Uterus (tissue), 3 donors: ENCODE measurements at regions not wholly inside any gene's neighbourhood (a gene's known extent, or its start where the extent isn't known, plus 50 kb on each side); places are given as distances from the start of the nearest gene placed in this dataset. TPM values are rescaled to one million over a fixed set of nuclear protein-coding genes. Genes with fewer than 3 reads are reported as not detected.

ENCODE experiments used
- DNase-seq, 2 donors: peaks; one replicate each; pipeline ENCODE4 v3.0.0-alpha.2; 2019 to 2020
- H3K27ac ChIP-seq, 2 donors: fragments of 200-600 bp; sonication (generic); 1 replicate in 1 of 2; 2 replicates in 1 of 2; pipeline ENCODE4 v1.5.1; 2016 to 2018
- H3K27me3 ChIP-seq, 2 donors: fragments of 200-600 bp; sonication (generic); one replicate each; pipeline ENCODE4 v1.5.1; 2018 to 2019; ENCODE audit warnings: control low read depth in 1 of 2
- H3K36me3 ChIP-seq, 2 donors: fragments of 200-600 bp; sonication (generic); one replicate each; pipeline ENCODE4 v1.5.1; 2019; ENCODE audit warnings: control low read depth in 1 of 2
- H3K4me1 ChIP-seq, 2 donors: fragments of 200-600 bp; sonication (generic); one replicate each; pipeline ENCODE4 v1.5.1; 2018 to 2019; ENCODE audit warnings: control low read depth in 1 of 2
- H3K4me3 ChIP-seq, 2 donors: fragments of 200-600 bp; sonication (generic); 1 replicate in 1 of 2; 2 replicates in 1 of 2; pipeline ENCODE4 v1.5.1; 2018 to 2019; ENCODE audit warnings: mild to moderate bottlenecking in 1 of 2
- H3K9me3 ChIP-seq, 2 donors: fragments of 200-600 bp; sonication (generic); one replicate each; pipeline ENCODE4 v1.5.1; 2019; ENCODE audit warnings: control low read depth in 1 of 2
- POLR2A ChIP-seq, 2 donors: fragments of 450-650 bp; IDR thresholded peaks; one replicate each; pipeline ENCODE4 v1.6.1; 2016; ENCODE audit warnings: antibody characterized with exemption in 2 of 2, mild to moderate bottlenecking in 1 of 2, moderate library complexity in 1 of 2
- intact Hi-C: fragments of 100-400 bp; cut with DNase I; formaldehyde crosslinking; loops from one replicate; pipeline ENCODE4 v1.15.1; 2023; ENCODE audit warnings: low total_unique reads
- small RNA-seq: library from RNA; depleted of rRNA; stranded (forward); fragments of <200 nt; gene quantifications from one replicate; pipeline ENCODE3, GENCODE V24; 2016
- TF ChIP-seq, protein P1 (sequence below), 4 experiments: fragments of 200-600 bp in 2 of 4; fragments of 450-650 bp in 2 of 4; sonication (generic) in 2 of 4; IDR thresholded peaks; one replicate each; pipeline ENCODE4 v1.5.1; 2016 to 2019; ENCODE audit warnings: antibody characterized with exemption in 4 of 4, mild to moderate bottlenecking in 2 of 4, moderate library complexity in 1 of 4
- donor health status: DM: yes; HTN: yes; CAD: no.

DNA sequence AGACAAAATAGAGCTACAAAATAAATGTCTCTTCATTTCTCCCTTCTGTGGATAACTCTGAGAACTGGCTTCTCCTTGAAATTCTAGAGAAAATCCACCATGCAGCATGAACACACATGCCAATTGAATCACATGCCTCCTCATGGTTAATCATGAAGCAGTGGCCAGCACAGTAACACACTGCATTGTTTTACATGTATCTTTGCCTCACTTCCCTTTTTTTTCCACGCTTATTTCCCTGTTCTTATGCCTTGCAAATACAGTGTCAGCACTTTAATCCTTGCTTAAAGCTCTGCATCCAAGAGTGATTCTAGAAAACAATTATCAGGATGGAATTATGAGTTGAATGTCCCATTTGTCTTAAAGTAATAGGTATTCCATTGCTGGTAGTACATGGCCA is 50.3 kb upstream of the ZBTB7C start:
- DNase-seq: no peak
- H3K36me3 ChIP-seq: no peaks in the 10 kb centered on the region
- H3K27me3 ChIP-seq: no peaks in the 10 kb centered on the region
- H3K4me1 ChIP-seq: no peaks in the 10 kb centered on the region
- H3K9me3 ChIP-seq: no peaks in the 10 kb centered on the region
- intact Hi-C loops: no loop called here
- no peak for TF ChIP-seq POLR2A (IDR thresholded peaks at IDR 0.05)
- TF ChIP-seq, protein P1, sequence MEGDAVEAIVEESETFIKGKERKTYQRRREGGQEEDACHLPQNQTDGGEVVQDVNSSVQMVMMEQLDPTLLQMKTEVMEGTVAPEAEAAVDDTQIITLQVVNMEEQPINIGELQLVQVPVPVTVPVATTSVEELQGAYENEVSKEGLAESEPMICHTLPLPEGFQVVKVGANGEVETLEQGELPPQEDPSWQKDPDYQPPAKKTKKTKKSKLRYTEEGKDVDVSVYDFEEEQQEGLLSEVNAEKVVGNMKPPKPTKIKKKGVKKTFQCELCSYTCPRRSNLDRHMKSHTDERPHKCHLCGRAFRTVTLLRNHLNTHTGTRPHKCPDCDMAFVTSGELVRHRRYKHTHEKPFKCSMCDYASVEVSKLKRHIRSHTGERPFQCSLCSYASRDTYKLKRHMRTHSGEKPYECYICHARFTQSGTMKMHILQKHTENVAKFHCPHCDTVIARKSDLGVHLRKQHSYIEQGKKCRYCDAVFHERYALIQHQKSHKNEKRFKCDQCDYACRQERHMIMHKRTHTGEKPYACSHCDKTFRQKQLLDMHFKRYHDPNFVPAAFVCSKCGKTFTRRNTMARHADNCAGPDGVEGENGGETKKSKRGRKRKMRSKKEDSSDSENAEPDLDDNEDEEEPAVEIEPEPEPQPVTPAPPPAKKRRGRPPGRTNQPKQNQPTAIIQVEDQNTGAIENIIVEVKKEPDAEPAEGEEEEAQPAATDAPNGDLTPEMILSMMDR (IDR thresholded peaks at IDR 0.05): no peak
- no peak overlapping the region for H3K4me3 ChIP-seq
- no peak overlapping the region for H3K27ac ChIP-seq

DNA sequence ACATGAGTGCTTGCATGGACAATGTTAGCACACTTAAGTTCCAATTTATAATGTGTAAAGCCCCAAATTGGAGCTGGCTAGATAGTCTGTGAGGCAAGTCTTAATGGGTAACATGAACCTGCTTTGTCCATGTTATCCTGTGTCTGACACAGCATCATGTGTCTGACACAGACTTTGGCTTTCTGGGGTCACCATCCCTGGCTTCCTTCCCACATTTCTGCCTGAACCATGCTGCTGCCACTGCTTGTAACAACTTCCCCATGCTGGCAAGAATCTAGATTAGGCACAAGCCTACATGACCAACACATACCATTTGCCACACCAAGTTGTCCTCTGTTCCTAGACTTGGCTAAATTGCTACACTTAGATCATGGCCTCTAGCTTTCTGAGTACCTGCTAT is 49.8 kb upstream of the ZBTB7C start:
- DNase-seq: no peak
- intact Hi-C loops: no loop called here

More for the DNA sequence above, 49.8 kb upstream of the ZBTB7C start:
- TF ChIP-seq, protein P1 (IDR thresholded peaks at IDR 0.05): no peak
- no peak for TF ChIP-seq POLR2A (IDR thresholded peaks at IDR 0.05)
- no peaks in the 10 kb centered on the region for H3K4me1 ChIP-seq
- no peaks in the 10 kb centered on the region for H3K9me3 ChIP-seq
- H3K4me3 ChIP-seq: no peak overlapping the region
- H3K27me3 ChIP-seq: no peaks in the 10 kb centered on the region
- H3K36me3 ChIP-seq: no peaks in the 10 kb centered on the region
- no peak overlapping the region for H3K27ac ChIP-seq

Small RNAs in the stretch of these regions (small RNA-seq; reads per million reads assigned to genes)
- gene AC024288.1 (not detected), gene RNA5SP456 (not detected)
